ENCODE measurements at regions not wholly inside any gene's neighbourhood (a gene's known extent, or its start where the extent isn't known, plus 50 kb on each side); places are given as distances from the start of the nearest gene placed in this dataset.

DNA sequence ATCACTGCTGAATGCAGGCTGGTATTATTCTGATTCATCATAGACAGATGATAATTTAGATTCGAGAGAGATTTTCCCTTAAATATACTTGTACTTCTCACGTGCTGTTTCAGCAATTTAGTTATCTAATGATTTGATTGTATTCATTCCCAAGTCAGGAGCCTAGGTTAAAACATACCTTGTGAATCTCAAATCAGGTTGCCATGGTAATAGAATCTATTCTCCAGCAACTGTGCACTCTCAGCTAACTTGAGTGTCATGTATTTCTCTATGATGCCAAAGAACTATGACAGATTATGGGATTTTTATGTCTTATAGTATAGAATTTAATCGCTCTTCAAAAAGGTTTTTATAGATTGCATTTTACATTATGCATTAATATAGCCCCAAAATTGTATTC, 315.3 kb downstream of the GABRG2 start:
- POLR2A ChIA-PET = no interaction called here
- TF ChIP-seq, protein P1, sequence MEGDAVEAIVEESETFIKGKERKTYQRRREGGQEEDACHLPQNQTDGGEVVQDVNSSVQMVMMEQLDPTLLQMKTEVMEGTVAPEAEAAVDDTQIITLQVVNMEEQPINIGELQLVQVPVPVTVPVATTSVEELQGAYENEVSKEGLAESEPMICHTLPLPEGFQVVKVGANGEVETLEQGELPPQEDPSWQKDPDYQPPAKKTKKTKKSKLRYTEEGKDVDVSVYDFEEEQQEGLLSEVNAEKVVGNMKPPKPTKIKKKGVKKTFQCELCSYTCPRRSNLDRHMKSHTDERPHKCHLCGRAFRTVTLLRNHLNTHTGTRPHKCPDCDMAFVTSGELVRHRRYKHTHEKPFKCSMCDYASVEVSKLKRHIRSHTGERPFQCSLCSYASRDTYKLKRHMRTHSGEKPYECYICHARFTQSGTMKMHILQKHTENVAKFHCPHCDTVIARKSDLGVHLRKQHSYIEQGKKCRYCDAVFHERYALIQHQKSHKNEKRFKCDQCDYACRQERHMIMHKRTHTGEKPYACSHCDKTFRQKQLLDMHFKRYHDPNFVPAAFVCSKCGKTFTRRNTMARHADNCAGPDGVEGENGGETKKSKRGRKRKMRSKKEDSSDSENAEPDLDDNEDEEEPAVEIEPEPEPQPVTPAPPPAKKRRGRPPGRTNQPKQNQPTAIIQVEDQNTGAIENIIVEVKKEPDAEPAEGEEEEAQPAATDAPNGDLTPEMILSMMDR (IDR thresholded peaks at IDR 0.05) = no peak
- TF ChIP-seq SIN3A (IDR thresholded peaks at IDR 0.05; ENCODE audit: borderline replicate concordance, insufficient read depth, low read depth, low read length) = no peak
- TF ChIP-seq, protein P2, sequence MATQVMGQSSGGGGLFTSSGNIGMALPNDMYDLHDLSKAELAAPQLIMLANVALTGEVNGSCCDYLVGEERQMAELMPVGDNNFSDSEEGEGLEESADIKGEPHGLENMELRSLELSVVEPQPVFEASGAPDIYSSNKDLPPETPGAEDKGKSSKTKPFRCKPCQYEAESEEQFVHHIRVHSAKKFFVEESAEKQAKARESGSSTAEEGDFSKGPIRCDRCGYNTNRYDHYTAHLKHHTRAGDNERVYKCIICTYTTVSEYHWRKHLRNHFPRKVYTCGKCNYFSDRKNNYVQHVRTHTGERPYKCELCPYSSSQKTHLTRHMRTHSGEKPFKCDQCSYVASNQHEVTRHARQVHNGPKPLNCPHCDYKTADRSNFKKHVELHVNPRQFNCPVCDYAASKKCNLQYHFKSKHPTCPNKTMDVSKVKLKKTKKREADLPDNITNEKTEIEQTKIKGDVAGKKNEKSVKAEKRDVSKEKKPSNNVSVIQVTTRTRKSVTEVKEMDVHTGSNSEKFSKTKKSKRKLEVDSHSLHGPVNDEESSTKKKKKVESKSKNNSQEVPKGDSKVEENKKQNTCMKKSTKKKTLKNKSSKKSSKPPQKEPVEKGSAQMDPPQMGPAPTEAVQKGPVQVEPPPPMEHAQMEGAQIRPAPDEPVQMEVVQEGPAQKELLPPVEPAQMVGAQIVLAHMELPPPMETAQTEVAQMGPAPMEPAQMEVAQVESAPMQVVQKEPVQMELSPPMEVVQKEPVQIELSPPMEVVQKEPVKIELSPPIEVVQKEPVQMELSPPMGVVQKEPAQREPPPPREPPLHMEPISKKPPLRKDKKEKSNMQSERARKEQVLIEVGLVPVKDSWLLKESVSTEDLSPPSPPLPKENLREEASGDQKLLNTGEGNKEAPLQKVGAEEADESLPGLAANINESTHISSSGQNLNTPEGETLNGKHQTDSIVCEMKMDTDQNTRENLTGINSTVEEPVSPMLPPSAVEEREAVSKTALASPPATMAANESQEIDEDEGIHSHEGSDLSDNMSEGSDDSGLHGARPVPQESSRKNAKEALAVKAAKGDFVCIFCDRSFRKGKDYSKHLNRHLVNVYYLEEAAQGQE (IDR thresholded peaks at IDR 0.05; ENCODE audit: insufficient read depth in 1 of 2, low read depth in 2 of 2, low read length in 1 of 2) = no peak
- TF ChIP-seq POLR2AphosphoS5 (IDR thresholded peaks at IDR 0.05; ENCODE audit: low read depth, low read length) = no peak
- TF ChIP-seq TCF7L2 (IDR thresholded peaks at IDR 0.05; ENCODE audit: low read depth, low read length) = no peak

GRCh38 chr5:162384225-162384624, 316.7 kb downstream of the GABRG2 start:
- ChIA-PET CTCF (no interaction called here), POLR2A (no interaction called here)
- TF ChIP-seq, protein P1 (IDR thresholded peaks at IDR 0.05) = no peak
- no peak for TF ChIP-seq SIN3A (IDR thresholded peaks at IDR 0.05; ENCODE audit: borderline replicate concordance, insufficient read depth, low read depth, low read length)
- no peak overlapping the region for H3K4me3 ChIP-seq (ENCODE audit: low read depth in 2 of 2, low read length in 2 of 2)
- no peaks in the 10 kb centered on the region for H3K36me3 ChIP-seq (ENCODE audit: control insufficient read depth, insufficient read depth, low read length)
- H3K27me3 ChIP-seq (ENCODE audit: control insufficient read depth, insufficient read depth, low read length) = no peaks in the 10 kb centered on the region
- H3K27ac ChIP-seq (ENCODE audit: low read length) = no peak overlapping the region
- no peaks in the 10 kb centered on the region for H3K9me3 ChIP-seq (ENCODE audit: control insufficient read depth, insufficient read depth, low read depth, low read length)
- H3K4me1 ChIP-seq (ENCODE audit: control insufficient read depth, insufficient read depth, low read length) = no peaks in the 10 kb centered on the region
- intact Hi-C loops (cut with micrococcal nuclease; ENCODE audit: unreplicated experiment) = no loop called here
- DNase-seq (ENCODE audit: low read depth, low spot score) = no peak
- no TSS peak for BruUV-seq (replicated peaks)
- in situ Hi-C loops (cut with HindIII; ENCODE audit: low pct_unique_long_range_greater_than_20kb, low sequenced_read_pairs) = no loop called here
- ATAC-seq = no peak

More for the DNA sequence above, 315.3 kb downstream of the GABRG2 start:
- Histone ChIP-seq H3K4me1 (ENCODE audit: control insufficient read depth, insufficient read depth, low read length) (no peaks in the 10 kb centered on the region), H3K27ac (ENCODE audit: low read length) (no peak overlapping the region), H3K27me3 (ENCODE audit: control insufficient read depth, insufficient read depth, low read length) (no peaks in the 10 kb centered on the region), H3K9me3 (ENCODE audit: control insufficient read depth, insufficient read depth, low read depth, low read length) (no peaks in the 10 kb centered on the region), H3K36me3 (ENCODE audit: control insufficient read depth, insufficient read depth, low read length) (no peaks in the 10 kb centered on the region), H3K4me3 (ENCODE audit: low read depth in 2 of 2, low read length in 2 of 2) (no peak overlapping the region)
- DNase-seq (ENCODE audit: low read depth, low spot score) = no peak
- CTCF ChIA-PET = no interaction called here
- BruUV-seq (replicated peaks) = no TSS peak
- ATAC-seq = no peak
- intact Hi-C loops (cut with micrococcal nuclease; ENCODE audit: unreplicated experiment) = no loop called here
- in situ Hi-C loops (cut with HindIII; ENCODE audit: low pct_unique_long_range_greater_than_20kb, low sequenced_read_pairs) = no loop called here

- H3K4me3 ChIP-seq (ENCODE audit: low read depth in 2 of 2, low read length in 2 of 2) = no peak overlapping the region
- ChIA-PET CTCF (no interaction called here), POLR2A (no interaction called here)
- intact Hi-C loops (cut with micrococcal nuclease; ENCODE audit: unreplicated experiment) (no loop called here), in situ Hi-C loops (cut with HindIII; ENCODE audit: low pct_unique_long_range_greater_than_20kb, low sequenced_read_pairs) (no loop called here)
- DNase-seq (ENCODE audit: low read depth, low spot score) (no peak), ATAC-seq (no peak)
- no TSS peak for BruUV-seq (replicated peaks)
- H3K27ac ChIP-seq (ENCODE audit: low read length) = no peak overlapping the region
- H3K27me3 ChIP-seq (ENCODE audit: control insufficient read depth, insufficient read depth, low read length) = no peaks in the 10 kb centered on the region
- TF ChIP-seq SIN3A (IDR thresholded peaks at IDR 0.05; ENCODE audit: borderline replicate concordance, insufficient read depth, low read depth, low read length) = no peak
- TF ChIP-seq, protein P2 (IDR thresholded peaks at IDR 0.05; ENCODE audit: insufficient read depth in 1 of 2, low read depth in 2 of 2, low read length in 1 of 2) = no peak
- no peak for TF ChIP-seq POLR2AphosphoS5 (IDR thresholded peaks at IDR 0.05; ENCODE audit: low read depth, low read length)
- no peak for TF ChIP-seq TCF7L2 (IDR thresholded peaks at IDR 0.05; ENCODE audit: low read depth, low read length)
- TF ChIP-seq, protein P1 (IDR thresholded peaks at IDR 0.05) = no peak
- no peaks in the 10 kb centered on the region for H3K36me3 ChIP-seq (ENCODE audit: control insufficient read depth, insufficient read depth, low read length)
- no peaks in the 10 kb centered on the region for H3K9me3 ChIP-seq (ENCODE audit: control insufficient read depth, insufficient read depth, low read depth, low read length)
- no peaks in the 10 kb centered on the region for H3K4me1 ChIP-seq (ENCODE audit: control insufficient read depth, insufficient read depth, low read length)
Observed at GRCh38 chr5:162391833-162392232, 324.3 kb downstream of the GABRG2 start.

All from Panc1 (cell line).